Kidney capillary endothelial cell (primary cell): ENCODE measurements at regions not wholly inside any gene's neighbourhood (a gene's known extent, or its start where the extent isn't known, plus 50 kb on each side); places are given as distances from the start of the nearest gene placed in this dataset.

Experiments used
- DNase-seq: peaks from one replicate; pipeline ENCODE4 v3.0.0-alpha.2; 2018; ENCODE audit warnings: low spot score

GRCh38 chr3:117404141-117404540 is 694.6 kb downstream of the TUSC7 start:
- no peak for DNase-seq

- no peak for DNase-seq
Observed at GRCh38 chr3:117404730-117405129, 695.2 kb downstream of the TUSC7 start.

- no peak for DNase-seq
Observed at GRCh38 chr3:117405359-117405758, 695.8 kb downstream of the TUSC7 start.

- DNase-seq, result no peak
Observed at GRCh38 chr3:117407317-117407716, 697.7 kb downstream of the TUSC7 start.

- DNase-seq, result no peak
Observed at GRCh38 chr3:117408811-117409210, 699.2 kb downstream of the TUSC7 start.

GRCh38 chr3:117409256-117409655 is 699.7 kb downstream of the TUSC7 start:
- DNase-seq, result no peak

- DNase-seq, result no peak
Observed at GRCh38 chr3:117409701-117410459, 700.3 kb downstream of the TUSC7 start.

- DNase-seq, result no peak
Observed at GRCh38 chr3:117411971-117412370, 702.4 kb downstream of the TUSC7 start.

GRCh38 chr3:117417411-117417810 is 707.8 kb downstream of the TUSC7 start:
- no peak for DNase-seq

GRCh38 chr3:117427081-117427480 is 717.5 kb downstream of the TUSC7 start:
- DNase-seq, result no peak

- no peak for DNase-seq
Observed at GRCh38 chr3:117433427-117433826, 723.8 kb downstream of the TUSC7 start.

GRCh38 chr3:117434661-117435412 is 725.3 kb downstream of the TUSC7 start:
- no peak for DNase-seq

- no peak for DNase-seq
Observed at GRCh38 chr3:117435506-117435905, 725.9 kb downstream of the TUSC7 start.

- DNase-seq, result no peak
Observed at GRCh38 chr3:117439812-117440211, 730.2 kb downstream of the TUSC7 start.

GRCh38 chr3:117441851-117442250 is 732.3 kb downstream of the TUSC7 start:
- no peak for DNase-seq

- no peak for DNase-seq
Observed at GRCh38 chr3:117442566-117442965, 733.0 kb downstream of the TUSC7 start.

- no peak for DNase-seq
Observed at GRCh38 chr3:117443014-117443413, 733.4 kb downstream of the TUSC7 start.

- DNase-seq, result no peak
Observed at GRCh38 chr3:117444175-117444574, 734.6 kb downstream of the TUSC7 start.

- no peak for DNase-seq
Observed at GRCh38 chr3:117447419-117447818, 737.8 kb downstream of the TUSC7 start.

- no peak for DNase-seq
Observed at GRCh38 chr3:117450026-117450425, 740.4 kb downstream of the TUSC7 start.

- no peak for DNase-seq
Observed at GRCh38 chr3:117454254-117454653, 744.7 kb downstream of the TUSC7 start.

- DNase-seq, result no peak
Observed at GRCh38 chr3:117454908-117455307, 745.3 kb downstream of the TUSC7 start.

- no peak for DNase-seq
Observed at GRCh38 chr3:117455782-117456181, 746.2 kb downstream of the TUSC7 start.
